A549 (cell line): ENCODE measurements at regions not wholly inside any gene's neighbourhood (a gene's known extent, or its start where the extent isn't known, plus 50 kb on each side); places are given as distances from the start of the nearest gene placed in this dataset.

Experiments
- ATAC-seq, 2 experiments: fragments of 200-7000 bp in 1 of 2; fragments of >200 bp in 1 of 2; cut with Nextera tagmentation in 1 of 2; cut with Tn5 transposase in 1 of 2; 3 replicates each; pipeline versions ENCODE4 v1.8.0 to v1.9.1; 2018 to 2020; ENCODE audit warnings: mild to moderate bottlenecking in 1 of 2, moderate library complexity in 1 of 2
- CTCF ChIA-PET: fragments of 300-600 bp; sonication (Branson Sonifier 250); formaldehyde crosslinking; extraction: SDS; loops from one replicate; lab custom pipeline; 2021; ENCODE audit warnings: antibody characterized with exemption, inconsistent platforms; lab: Yijun Ruan, JAX
- POLR2A ChIA-PET: fragments of 350-600 bp; formaldehyde crosslinking; extraction: SDS; loops from one replicate; lab custom pipeline; 2021; ENCODE audit warnings: antibody characterized with exemption, inconsistent platforms; lab: Yijun Ruan, JAX
- DNase-seq, 2 experiments: peaks; one replicate each; pipeline versions ENCODE4 v3.0.0 to v3.0.0-alpha.2; 2011 to 2016; ENCODE audit warnings: low read depth in 1 of 2, low spot score in 1 of 2
- FAIRE-seq: peaks from 2 replicates; lab custom pipeline; 2011; peaks lifted over from hg19 to GRCh38; lab: Jason Lieb, UNC
- H3K27ac ChIP-seq, 2 experiments: fragments of >200 bp; sonication (Bioruptor Twin); formaldehyde crosslinking; 3 replicates each; pipeline ENCODE4 v1.5.1; 2016 to 2017
- H3K4me1 ChIP-seq: fragments of >200 bp; sonication (Bioruptor Twin); formaldehyde crosslinking; 3 replicates; pipeline ENCODE4 v1.6.1; 2016
- H3K4me2 ChIP-seq: fragments of >200 bp; sonication (Bioruptor Twin); formaldehyde crosslinking; 3 replicates; pipeline ENCODE4 v1.6.1; 2016
- H3K4me3 ChIP-seq: fragments of >200 bp; sonication (Bioruptor Twin); formaldehyde crosslinking; 3 replicates; pipeline ENCODE4 v1.5.1; 2016
- H3K9me3 ChIP-seq: fragments of >200 bp; sonication (Bioruptor Twin); formaldehyde crosslinking; 3 replicates; pipeline ENCODE4 v1.6.1; 2016
- ESRRA ChIP-seq: fragments of 150-350 bp; IDR thresholded peaks from 2 replicates; pipeline ENCODE4 v1.6.1; 2014; ENCODE audit warnings: mild to moderate bottlenecking, low read length, borderline replicate concordance
- FOXS1 ChIP-seq: fragments of 250-450 bp; sonication (Bioruptor Pico); IDR thresholded peaks from 2 replicates; pipeline ENCODE4 v1.5.0; 2020; ENCODE audit warnings: mild to moderate bottlenecking, moderate library complexity
- HDAC2 ChIP-seq: fragments of 200-600 bp; sonication (generic); IDR thresholded peaks from 2 replicates; pipeline ENCODE4 v1.6.1; 2016
- HOXB13 ChIP-seq: fragments of 250-450 bp; sonication (Bioruptor Pico); IDR thresholded peaks from 2 replicates; pipeline ENCODE4 v1.5.0; 2020; ENCODE audit warnings: low read depth, mild to moderate bottlenecking, moderate library complexity
- JUNB ChIP-seq: fragments of >200 bp; sonication (Bioruptor Twin); formaldehyde crosslinking; IDR thresholded peaks from 2 replicates; pipeline ENCODE4 v1.6.1; 2016
- KDM5A ChIP-seq: fragments of 200-600 bp; sonication (generic); IDR thresholded peaks from 2 replicates; pipeline ENCODE4 v1.6.1; 2016; ENCODE audit warnings: antibody characterized with exemption, mild to moderate bottlenecking
- NPAS2 ChIP-seq: fragments of 250-450 bp; sonication (Bioruptor Pico); IDR thresholded peaks from 2 replicates; pipeline ENCODE4 v1.8.0; 2022; ENCODE audit warnings: mild to moderate bottlenecking, moderate library complexity, borderline replicate concordance
- POLR2AphosphoS2 ChIP-seq: conservative IDR thresholded peaks from 2 replicates; pipeline ENCODE4 v1.6.1; 2012; ENCODE audit warnings: low read length, improper control_type of control experiment, inconsistent platforms
- RCOR1 ChIP-seq: fragments of 150-350 bp; IDR thresholded peaks from 2 replicates; pipeline ENCODE4 v1.6.1; 2014; ENCODE audit warnings: antibody characterized with exemption, low read length, low read depth
- RFX5 ChIP-seq: fragments of 450-650 bp; IDR thresholded peaks from 2 replicates; pipeline ENCODE4 v1.7.1; 2014; ENCODE audit warnings: antibody characterized with exemption, mild to moderate bottlenecking, moderate library complexity
- TP53 ChIP-seq: fragments of 250-450 bp; sonication (Bioruptor Pico); IDR thresholded peaks from 2 replicates; pipeline ENCODE4 v1.5.0; 2021; ENCODE audit warnings: mild to moderate bottlenecking, moderate library complexity
- WGBS: methylation state at CpG from one replicate; pipeline ENCODE4 v1.1.6; 2017; ENCODE audit errors: missing lambda C conversion rate; 5-methylcytosine and 5-hydroxymethylcytosine counted together
- TF ChIP-seq, protein P1 (sequence below): fragments of >200 bp; sonication (Bioruptor Twin); formaldehyde crosslinking; IDR thresholded peaks from 3 replicates; pipeline ENCODE4 v1.6.1; 2016
- TF ChIP-seq, protein P2 (sequence below): fragments of 150-350 bp; IDR thresholded peaks from 2 replicates; pipeline ENCODE4 v1.6.1; 2014; ENCODE audit warnings: low read depth, mild to moderate bottlenecking, low read length
- TF ChIP-seq, protein P3 (sequence below): fragments of 250-450 bp; sonication (Bioruptor Pico); IDR thresholded peaks from 2 replicates; pipeline ENCODE4 v1.5.0; 2020; ENCODE audit warnings: low read depth, mild to moderate bottlenecking, moderate library complexity
- TF ChIP-seq, protein P4 (sequence below): IDR thresholded peaks from 2 replicates; pipeline ENCODE4 v1.6.1; 2012
- TF ChIP-seq, protein P5 (sequence below): fragments of 250-450 bp; sonication (Bioruptor Pico); IDR thresholded peaks from 2 replicates; pipeline ENCODE4 v1.5.0; 2021; ENCODE audit warnings: mild to moderate bottlenecking, moderate library complexity, borderline replicate concordance

DNA sequence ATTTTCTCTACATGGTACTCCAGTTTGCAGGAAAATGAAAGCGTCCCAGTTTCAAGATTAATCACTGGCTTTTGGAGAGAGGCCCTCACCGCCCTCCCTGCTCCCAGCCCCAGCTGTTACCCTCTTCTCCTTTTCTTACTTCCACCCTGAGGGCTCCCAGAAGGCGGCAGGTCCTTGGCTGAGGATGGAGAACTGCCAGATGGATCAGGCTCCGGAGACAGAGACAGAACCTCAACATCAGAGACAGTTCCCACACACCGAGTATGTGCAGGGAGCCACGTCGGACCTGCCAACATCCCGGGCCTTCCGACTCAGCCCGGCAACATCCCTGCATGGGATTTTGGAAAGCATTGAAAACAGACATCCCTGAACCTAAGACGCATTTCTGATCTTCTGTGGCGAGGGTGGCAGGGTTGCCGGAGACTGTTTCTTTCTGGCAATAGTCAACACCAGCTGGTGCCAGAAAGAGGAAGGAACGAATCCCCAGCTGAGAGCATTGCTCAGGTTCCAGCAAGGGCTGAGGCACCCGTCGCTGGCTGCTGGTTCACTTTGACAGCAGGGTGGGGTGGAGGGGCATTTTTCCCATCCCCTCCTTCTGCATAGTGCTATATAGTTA, 467.1 kb downstream of the MIAT start:
- TF ChIP-seq JUNB (no peak), HOXB13 (CRISPR knock-in tag) (no peak), NPAS2 (no peak), POLR2AphosphoS2 (no peak), KDM5A (no peak)
- TF ChIP-seq, protein P1, sequence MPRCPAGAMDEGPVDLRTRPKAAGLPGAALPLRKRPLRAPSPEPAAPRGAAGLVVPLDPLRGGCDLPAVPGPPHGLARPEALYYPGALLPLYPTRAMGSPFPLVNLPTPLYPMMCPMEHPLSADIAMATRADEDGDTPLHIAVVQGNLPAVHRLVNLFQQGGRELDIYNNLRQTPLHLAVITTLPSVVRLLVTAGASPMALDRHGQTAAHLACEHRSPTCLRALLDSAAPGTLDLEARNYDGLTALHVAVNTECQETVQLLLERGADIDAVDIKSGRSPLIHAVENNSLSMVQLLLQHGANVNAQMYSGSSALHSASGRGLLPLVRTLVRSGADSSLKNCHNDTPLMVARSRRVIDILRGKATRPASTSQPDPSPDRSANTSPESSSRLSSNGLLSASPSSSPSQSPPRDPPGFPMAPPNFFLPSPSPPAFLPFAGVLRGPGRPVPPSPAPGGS, result no peak
- TF ChIP-seq, protein P2, sequence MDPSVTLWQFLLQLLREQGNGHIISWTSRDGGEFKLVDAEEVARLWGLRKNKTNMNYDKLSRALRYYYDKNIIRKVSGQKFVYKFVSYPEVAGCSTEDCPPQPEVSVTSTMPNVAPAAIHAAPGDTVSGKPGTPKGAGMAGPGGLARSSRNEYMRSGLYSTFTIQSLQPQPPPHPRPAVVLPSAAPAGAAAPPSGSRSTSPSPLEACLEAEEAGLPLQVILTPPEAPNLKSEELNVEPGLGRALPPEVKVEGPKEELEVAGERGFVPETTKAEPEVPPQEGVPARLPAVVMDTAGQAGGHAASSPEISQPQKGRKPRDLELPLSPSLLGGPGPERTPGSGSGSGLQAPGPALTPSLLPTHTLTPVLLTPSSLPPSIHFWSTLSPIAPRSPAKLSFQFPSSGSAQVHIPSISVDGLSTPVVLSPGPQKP, result no peak
- ChIA-PET POLR2A (no interaction called here), CTCF (interaction anchor here (0.6 kb wide), 1 partner anchor 8 kb away, joined by 3 read pairs; no protein-coding TSS in a partner anchor)
- Histone ChIP-seq H3K27ac (peak overlapping the region; percentile 3 to 78; a peak in 4 of 6 replicates), H3K4me2 (no peak overlapping the region), H3K4me3 (no peak overlapping the region), H3K9me3 (peaks cover 14% of the 10 kb centered on the region; the same call in 2 of the 3 replicates), H3K4me1 (peaks cover 25% of the 10 kb centered on the region)
- ATAC-seq (no peak), DNase-seq (no peak), FAIRE-seq (no peak)
- 82% methylated on average over 15 of the region's 16 CpGs for WGBS

DNA sequence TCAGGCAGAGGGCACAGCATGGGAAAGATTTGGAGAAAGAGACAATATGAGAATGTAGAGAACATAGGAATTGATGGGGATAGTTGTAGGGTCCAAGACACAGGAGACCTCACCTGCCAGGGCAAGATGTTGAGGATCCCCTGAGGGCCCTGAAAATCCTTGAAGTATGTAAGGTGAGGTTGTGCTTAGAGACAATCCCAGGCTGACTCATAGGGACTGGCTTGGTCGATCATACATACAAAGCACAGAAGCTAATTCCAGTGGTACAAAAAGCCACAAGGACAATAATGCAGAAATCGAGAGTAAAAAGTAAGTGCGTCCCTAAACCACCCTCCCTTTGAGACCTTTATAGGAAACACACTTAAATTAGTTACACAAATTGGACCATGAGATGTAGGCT, 468.2 kb downstream of the MIAT start:
- peak overlapping the region; percentile 48 to 78; a peak in 5 of 6 replicates for H3K27ac ChIP-seq
- no peak for FAIRE-seq
- ATAC-seq, result no peak
- TF ChIP-seq, protein P3, sequence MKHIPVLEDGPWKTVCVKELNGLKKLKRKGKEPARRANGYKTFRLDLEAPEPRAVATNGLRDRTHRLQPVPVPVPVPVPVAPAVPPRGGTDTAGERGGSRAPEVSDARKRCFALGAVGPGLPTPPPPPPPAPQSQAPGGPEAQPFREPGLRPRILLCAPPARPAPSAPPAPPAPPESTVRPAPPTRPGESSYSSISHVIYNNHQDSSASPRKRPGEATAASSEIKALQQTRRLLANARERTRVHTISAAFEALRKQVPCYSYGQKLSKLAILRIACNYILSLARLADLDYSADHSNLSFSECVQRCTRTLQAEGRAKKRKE (CRISPR knock-in tag), result no peak
- TF ChIP-seq ESRRA, result no peak
- TF ChIP-seq NPAS2, result no peak
- no peak for TF ChIP-seq FOXS1
- TF ChIP-seq, protein P4, sequence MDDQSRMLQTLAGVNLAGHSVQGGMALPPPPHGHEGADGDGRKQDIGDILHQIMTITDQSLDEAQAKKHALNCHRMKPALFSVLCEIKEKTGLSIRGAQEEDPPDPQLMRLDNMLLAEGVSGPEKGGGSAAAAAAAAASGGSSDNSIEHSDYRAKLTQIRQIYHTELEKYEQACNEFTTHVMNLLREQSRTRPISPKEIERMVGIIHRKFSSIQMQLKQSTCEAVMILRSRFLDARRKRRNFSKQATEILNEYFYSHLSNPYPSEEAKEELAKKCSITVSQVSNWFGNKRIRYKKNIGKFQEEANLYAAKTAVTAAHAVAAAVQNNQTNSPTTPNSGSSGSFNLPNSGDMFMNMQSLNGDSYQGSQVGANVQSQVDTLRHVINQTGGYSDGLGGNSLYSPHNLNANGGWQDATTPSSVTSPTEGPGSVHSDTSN, result no peak
- TF ChIP-seq, protein P1, result no peak
- TF ChIP-seq, protein P5, sequence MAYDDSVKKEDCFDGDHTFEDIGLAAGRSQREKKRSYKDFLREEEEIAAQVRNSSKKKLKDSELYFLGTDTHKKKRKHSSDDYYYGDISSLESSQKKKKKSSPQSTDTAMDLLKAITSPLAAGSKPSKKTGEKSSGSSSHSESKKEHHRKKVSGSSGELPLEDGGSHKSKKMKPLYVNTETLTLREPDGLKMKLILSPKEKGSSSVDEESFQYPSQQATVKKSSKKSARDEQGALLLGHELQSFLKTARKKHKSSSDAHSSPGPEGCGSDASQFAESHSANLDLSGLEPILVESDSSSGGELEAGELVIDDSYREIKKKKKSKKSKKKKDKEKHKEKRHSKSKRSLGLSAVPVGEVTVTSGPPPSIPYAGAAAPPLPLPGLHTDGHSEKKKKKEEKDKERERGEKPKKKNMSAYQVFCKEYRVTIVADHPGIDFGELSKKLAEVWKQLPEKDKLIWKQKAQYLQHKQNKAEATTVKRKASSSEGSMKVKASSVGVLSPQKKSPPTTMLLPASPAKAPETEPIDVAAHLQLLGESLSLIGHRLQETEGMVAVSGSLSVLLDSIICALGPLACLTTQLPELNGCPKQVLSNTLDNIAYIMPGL (CRISPR knock-in tag), result no peak
- TF ChIP-seq RCOR1, result no peak
- no peak for TF ChIP-seq TP53 (CRISPR knock-in tag)
- no peak for TF ChIP-seq HDAC2
- no peak for TF ChIP-seq RFX5
- TF ChIP-seq, all 56 proteins: peak for 0
- no peak for DNase-seq
- WGBS, result 64% methylated on average over 3 of the region's 3 CpGs
- peaks cover 32% of the 10 kb centered on the region for H3K4me1 ChIP-seq
- no peak overlapping the region for H3K4me2 ChIP-seq
- H3K9me3 ChIP-seq, result 0 out of 3 replicates have a peak, but pooled peaks cover 5% of the 10 kb centered on the region
- ChIA-PET POLR2A (no interaction called here), CTCF (no interaction called here)
- H3K4me3 ChIP-seq, result no peak overlapping the region
